Calu3 (cell line): ENCODE measurements at regions not wholly inside any gene's neighbourhood (a gene's known extent, or its start where the extent isn't known, plus 50 kb on each side); places are given as distances from the start of the nearest gene placed in this dataset.

Experiments
- BruUV-seq: library from RNA; stranded (reverse); fragments of 400-500 nt; replicated peaks from 2 replicates; lab custom pipeline; 2021; lab: Mats Ljungman, UMichigan
- CTCF ChIA-PET: fragments of 300-600 bp; sonication (Branson Sonifier 250); formaldehyde crosslinking; loops from one replicate; lab custom pipeline; 2022; ENCODE audit warnings: antibody characterized with exemption; lab: Charles Lee
- DNase-seq: peaks from one replicate; pipeline ENCODE4 v3.0.0; 2022
- H3K27ac Mint-ChIP-seq: one replicate; pipeline ENCODE4 v1.8.0; 2022; ENCODE audit warnings: mixed read lengths; ENCODE audit not compliant: unreplicated experiment
- H3K27me3 Mint-ChIP-seq: one replicate; pipeline ENCODE4 v1.8.0; 2022; ENCODE audit warnings: mixed read lengths; ENCODE audit not compliant: unreplicated experiment
- H3K36me3 Mint-ChIP-seq: one replicate; pipeline ENCODE4 v1.8.0; 2022; ENCODE audit warnings: mild to moderate bottlenecking, moderate library complexity, mixed read lengths; ENCODE audit not compliant: insufficient read depth, unreplicated experiment
- H3K4me1 Mint-ChIP-seq: one replicate; pipeline ENCODE4 v1.8.0; 2022; ENCODE audit warnings: mild to moderate bottlenecking, low read depth, mixed read lengths; ENCODE audit not compliant: unreplicated experiment
- H3K4me3 Mint-ChIP-seq: one replicate; pipeline ENCODE4 v1.8.0; 2022; ENCODE audit warnings: mild to moderate bottlenecking, low read depth, moderate library complexity, mixed read lengths; ENCODE audit not compliant: unreplicated experiment
- H3K9me3 Mint-ChIP-seq: one replicate; pipeline ENCODE4 v1.8.0; 2022; ENCODE audit warnings: low read depth, mixed read lengths; ENCODE audit not compliant: unreplicated experiment
- intact Hi-C: fragments of 100-400 bp; cut with micrococcal nuclease; formaldehyde crosslinking; loops from one replicate; pipeline ENCODE4 v1.10.0; 2022; ENCODE audit not compliant: unreplicated experiment
- TF ChIP-seq, protein P1 (sequence below): fragments of 200-600 bp; IDR thresholded peaks from one replicate; pipeline ENCODE4 v1.8.0; 2022; ENCODE audit warnings: antibody characterized with exemption; ENCODE audit not compliant: unreplicated experiment

DNA sequence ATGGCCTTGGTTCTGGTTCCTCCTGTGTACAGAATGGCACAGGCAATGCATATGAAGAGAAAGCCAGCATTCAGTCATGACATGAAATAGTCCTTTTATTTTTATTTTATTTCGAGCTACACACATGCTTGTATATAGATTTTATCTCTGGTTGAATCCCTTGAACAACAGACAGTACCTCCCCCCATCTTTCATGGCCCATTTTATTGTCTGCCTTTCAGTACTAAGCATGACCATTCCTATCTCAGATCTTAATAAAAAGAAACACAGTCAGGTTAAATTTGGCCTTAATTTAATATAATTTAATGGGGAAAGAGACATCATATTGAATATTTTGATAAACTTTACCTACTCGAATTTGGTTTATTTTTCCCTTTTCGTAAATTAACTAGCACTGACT is 76.4 kb upstream of the VANGL1 start:
- TF ChIP-seq, protein P1, sequence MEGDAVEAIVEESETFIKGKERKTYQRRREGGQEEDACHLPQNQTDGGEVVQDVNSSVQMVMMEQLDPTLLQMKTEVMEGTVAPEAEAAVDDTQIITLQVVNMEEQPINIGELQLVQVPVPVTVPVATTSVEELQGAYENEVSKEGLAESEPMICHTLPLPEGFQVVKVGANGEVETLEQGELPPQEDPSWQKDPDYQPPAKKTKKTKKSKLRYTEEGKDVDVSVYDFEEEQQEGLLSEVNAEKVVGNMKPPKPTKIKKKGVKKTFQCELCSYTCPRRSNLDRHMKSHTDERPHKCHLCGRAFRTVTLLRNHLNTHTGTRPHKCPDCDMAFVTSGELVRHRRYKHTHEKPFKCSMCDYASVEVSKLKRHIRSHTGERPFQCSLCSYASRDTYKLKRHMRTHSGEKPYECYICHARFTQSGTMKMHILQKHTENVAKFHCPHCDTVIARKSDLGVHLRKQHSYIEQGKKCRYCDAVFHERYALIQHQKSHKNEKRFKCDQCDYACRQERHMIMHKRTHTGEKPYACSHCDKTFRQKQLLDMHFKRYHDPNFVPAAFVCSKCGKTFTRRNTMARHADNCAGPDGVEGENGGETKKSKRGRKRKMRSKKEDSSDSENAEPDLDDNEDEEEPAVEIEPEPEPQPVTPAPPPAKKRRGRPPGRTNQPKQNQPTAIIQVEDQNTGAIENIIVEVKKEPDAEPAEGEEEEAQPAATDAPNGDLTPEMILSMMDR = no peak
- Mint-ChIP-seq H3K36me3 (no peaks in the 10 kb centered on the region), H3K27ac (no peak overlapping the region), H3K4me1 (no peaks in the 10 kb centered on the region), H3K9me3 (peaks cover 4% of the 10 kb centered on the region), H3K27me3 (no peaks in the 10 kb centered on the region), H3K4me3 (no peak overlapping the region)
- intact Hi-C loops = no loop called here
- CTCF ChIA-PET = no interaction called here
- no TSS peak for BruUV-seq
- DNase-seq = no peak

DNA sequence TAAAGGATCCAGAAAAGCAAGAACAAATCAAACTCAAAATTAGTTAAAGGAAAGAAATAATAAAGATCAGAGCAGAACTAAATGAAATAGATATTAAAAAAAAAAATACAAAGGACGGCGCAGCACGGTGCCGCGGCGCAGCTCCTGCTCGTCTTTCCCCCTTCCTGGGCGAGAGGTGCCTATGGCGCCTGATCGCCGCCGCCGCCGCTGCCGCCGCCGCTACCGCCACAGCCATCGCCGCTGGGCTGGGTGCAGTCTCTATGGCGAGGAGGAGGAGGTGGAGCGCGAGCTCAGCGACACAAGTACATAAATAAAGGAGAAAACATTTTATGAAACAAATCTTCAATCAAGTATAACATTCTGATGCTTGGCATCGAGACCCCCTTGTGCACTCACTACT is 77.6 kb upstream of the VANGL1 start:
- TF ChIP-seq, protein P1 = no peak
- Mint-ChIP-seq H3K4me1 (no peaks in the 10 kb centered on the region), H3K27me3 (no peaks in the 10 kb centered on the region), H3K36me3 (no peaks in the 10 kb centered on the region), H3K27ac (no peak overlapping the region), H3K4me3 (no peak overlapping the region), H3K9me3 (peaks cover 4% of the 10 kb centered on the region)
- CTCF ChIA-PET = no interaction called here
- DNase-seq = no peak
- intact Hi-C loops = no loop called here
- BruUV-seq = no TSS peak

DNA sequence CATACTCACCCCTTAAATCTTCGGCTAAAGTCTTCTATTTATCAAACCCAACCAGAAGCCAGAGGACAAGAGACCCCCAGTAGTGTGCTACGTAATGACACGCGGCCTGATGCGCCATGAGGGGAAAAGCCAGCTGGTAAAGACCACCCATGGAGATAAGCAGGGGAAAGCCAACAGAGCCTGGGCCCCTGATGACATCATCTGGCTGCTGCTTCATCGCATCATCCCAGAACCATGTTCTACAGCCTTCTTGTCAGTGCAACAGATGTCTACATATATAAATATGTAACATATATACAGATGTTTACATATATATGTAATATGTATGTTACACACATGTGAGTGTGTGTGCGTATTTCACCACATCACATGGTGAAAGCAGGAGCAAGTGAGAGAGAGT is 81.7 kb upstream of the VANGL1 start:
- no peaks in the 10 kb centered on the region for H3K36me3 Mint-ChIP-seq
- H3K4me3 Mint-ChIP-seq = no peak overlapping the region
- CTCF ChIA-PET = no interaction called here
- no TSS peak for BruUV-seq
- TF ChIP-seq, protein P1 = no peak
- no peak overlapping the region for H3K27ac Mint-ChIP-seq
- no peaks in the 10 kb centered on the region for H3K9me3 Mint-ChIP-seq
- no peaks in the 10 kb centered on the region for H3K27me3 Mint-ChIP-seq
- intact Hi-C loops = no loop called here
- DNase-seq = no peak
- H3K4me1 Mint-ChIP-seq = no peaks in the 10 kb centered on the region

DNA sequence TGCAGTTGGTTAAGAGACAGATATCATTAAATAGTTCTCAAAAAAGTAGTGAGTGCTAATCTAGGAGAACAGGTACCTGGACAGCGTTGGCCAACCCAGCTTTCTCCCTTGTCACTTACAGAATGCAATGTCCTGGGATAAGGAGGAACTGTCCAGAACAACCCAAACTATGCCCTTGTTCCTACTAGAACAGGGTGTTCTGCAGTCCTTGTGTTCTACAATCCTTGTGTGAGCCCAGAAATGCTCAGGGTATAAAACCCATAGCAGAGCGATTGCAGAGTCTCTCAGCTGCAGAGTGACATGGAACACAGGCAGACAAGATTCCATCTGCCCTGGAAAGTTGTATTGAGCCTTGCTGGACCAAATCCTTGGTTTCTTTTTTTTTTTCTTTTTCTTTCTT is 83.5 kb upstream of the VANGL1 start:
- CTCF ChIA-PET = no interaction called here
- H3K9me3 Mint-ChIP-seq = no peaks in the 10 kb centered on the region
- DNase-seq = no peak
- TF ChIP-seq, protein P1 = no peak
- H3K27ac Mint-ChIP-seq = no peak overlapping the region
- H3K27me3 Mint-ChIP-seq = no peaks in the 10 kb centered on the region
- H3K36me3 Mint-ChIP-seq = no peaks in the 10 kb centered on the region
- H3K4me1 Mint-ChIP-seq = no peaks in the 10 kb centered on the region
- intact Hi-C loops = no loop called here
- no TSS peak for BruUV-seq
- H3K4me3 Mint-ChIP-seq = no peak overlapping the region

DNA sequence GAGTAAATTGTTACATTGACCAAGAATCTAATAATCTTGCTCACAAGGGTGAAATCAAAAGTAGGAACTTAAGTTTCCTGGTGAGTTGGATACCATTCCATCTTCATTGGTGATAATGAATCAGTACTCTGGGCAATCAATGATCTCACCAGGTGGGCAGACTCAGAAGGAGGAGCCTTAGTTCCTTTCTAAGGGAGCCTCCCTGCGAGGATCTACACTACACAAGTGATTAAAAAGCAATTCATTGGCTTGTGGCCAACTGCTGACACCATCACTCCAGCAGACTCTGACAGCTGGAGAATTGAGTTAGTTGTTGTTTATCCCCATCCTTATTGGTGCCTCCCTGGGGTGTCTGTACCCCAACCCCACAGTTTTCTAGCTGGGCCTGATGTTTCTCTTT is 84.1 kb upstream of the VANGL1 start:
- DNase-seq = no peak
- no peak overlapping the region for H3K4me3 Mint-ChIP-seq
- no peaks in the 10 kb centered on the region for H3K9me3 Mint-ChIP-seq
- CTCF ChIA-PET = no interaction called here
- TF ChIP-seq, protein P1 = no peak
- no peaks in the 10 kb centered on the region for H3K4me1 Mint-ChIP-seq
- no peaks in the 10 kb centered on the region for H3K36me3 Mint-ChIP-seq
- no TSS peak for BruUV-seq
- intact Hi-C loops = no loop called here
- no peak overlapping the region for H3K27ac Mint-ChIP-seq
- H3K27me3 Mint-ChIP-seq = no peaks in the 10 kb centered on the region
